SKM-1 (cell line): ENCODE measurements at regions not wholly inside any gene's neighbourhood (a gene's known extent, or its start where the extent isn't known, plus 50 kb on each side); places are given as distances from the start of the nearest gene placed in this dataset.

ENCODE experiments used
- DNase-seq: peaks from one replicate; lab custom pipeline; 2025; ENCODE audit not compliant: unreplicated experiment; lab: John Stamatoyannopoulos, UW

DNA sequence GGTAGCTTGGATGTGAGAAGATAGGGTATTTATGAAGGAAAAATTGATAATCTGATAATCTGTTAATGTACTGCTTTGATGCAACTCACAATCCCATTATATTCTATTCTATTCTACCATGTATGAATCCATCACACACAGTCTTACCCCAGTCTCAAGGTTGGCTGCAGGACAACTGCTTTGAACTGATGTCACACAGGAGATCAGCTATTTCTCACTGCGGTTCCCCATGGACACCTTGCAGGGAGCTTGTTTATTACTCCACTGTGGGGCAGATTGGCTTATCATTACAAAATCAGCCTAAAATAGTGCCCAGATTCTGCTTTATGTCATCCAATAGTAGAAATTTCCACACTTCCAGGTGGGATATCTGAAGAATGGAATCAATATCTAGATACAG, 61.0 kb upstream of the HS3ST5 start:
- DNase-seq, result no peak

DNA sequence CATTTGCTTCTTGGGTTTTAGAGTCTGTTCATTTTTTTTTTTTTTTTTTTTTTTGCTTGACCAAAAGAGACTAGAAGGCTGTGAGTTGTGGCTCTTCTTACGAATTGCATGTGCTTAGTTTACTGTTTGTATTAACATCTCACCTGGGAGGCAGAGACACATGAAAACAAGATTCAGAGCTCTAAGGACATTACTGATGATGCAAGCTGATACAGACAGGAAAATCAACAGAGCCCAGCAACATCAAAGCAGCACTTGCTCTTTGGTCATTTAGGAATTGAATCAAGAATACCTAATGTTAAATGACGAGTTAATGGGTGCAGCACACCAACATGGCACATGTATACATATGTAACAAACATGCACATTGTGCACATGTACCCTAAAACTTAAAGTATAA, 55.7 kb upstream of the HS3ST5 start:
- no peak for DNase-seq
